ENCODE measurements at regions not wholly inside any gene's neighbourhood (a gene's known extent, or its start where the extent isn't known, plus 50 kb on each side); places are given as distances from the start of the nearest gene placed in this dataset.

DNA sequence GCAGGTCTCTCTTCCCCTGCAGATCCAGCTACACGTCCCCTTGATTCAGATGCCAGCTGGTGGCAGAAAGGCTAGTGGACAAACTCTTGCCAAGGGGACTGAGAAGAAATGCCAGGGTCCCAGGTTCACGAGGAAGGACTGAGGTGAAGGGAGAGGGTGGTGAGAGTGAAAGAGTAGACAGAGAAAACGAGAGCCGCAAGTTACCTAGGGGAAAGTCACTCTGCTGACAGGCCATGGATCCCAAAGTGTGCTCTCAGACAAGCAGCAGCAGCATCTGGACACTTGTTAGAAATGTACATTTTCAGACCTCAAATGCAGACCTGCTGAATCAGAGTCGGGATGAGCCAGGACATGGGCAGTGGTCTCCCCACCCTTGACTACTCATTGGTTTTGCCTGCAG, 192.3 kb downstream of the FGFR2 start:
- DNase-seq = no peak

DNA sequence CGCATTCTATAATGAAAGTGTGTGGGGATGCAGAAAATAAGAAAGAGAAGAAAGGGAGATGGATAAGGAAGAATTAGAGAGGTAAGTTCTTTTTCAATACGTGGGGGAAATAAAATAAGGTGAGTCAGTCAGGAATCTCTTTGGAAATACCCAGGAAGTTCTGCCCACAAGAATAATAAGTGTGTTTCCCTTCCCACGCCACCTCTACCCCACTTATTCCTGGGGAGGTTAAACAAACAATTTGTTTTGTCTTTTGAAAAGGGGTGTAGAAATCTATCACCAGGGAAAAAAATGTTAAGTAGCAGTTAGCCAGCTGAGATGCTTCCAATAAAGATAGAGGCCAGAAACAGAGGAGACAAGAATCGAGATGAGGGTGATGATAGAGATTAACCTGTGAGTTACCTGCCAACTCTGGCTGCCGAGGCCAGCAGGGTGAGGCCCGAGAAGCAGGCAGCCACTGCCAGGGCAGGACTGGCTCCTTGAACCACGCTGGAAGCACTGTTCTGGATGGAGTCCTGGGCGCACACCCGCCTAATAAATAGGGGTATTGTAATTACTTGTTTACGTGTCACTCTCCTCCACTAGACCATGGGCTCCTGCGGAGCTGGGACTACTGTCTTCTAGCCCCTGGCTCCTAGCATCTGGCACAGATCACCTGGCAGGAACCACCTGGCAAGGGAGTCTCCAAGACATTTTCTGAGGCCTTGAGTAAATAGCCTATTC, 191.3 kb downstream of the FGFR2 start:
- no peak for DNase-seq

- no peak for DNase-seq
Measured at GRCh38 chr10:121409466-121410104, 188.7 kb downstream of the FGFR2 start.

GRCh38 chr10:121411004-121411403, 187.2 kb downstream of the FGFR2 start:
- no peak for DNase-seq

GRCh38 chr10:121413951-121414350, 184.3 kb downstream of the FGFR2 start:
- DNase-seq = no peak

DNA sequence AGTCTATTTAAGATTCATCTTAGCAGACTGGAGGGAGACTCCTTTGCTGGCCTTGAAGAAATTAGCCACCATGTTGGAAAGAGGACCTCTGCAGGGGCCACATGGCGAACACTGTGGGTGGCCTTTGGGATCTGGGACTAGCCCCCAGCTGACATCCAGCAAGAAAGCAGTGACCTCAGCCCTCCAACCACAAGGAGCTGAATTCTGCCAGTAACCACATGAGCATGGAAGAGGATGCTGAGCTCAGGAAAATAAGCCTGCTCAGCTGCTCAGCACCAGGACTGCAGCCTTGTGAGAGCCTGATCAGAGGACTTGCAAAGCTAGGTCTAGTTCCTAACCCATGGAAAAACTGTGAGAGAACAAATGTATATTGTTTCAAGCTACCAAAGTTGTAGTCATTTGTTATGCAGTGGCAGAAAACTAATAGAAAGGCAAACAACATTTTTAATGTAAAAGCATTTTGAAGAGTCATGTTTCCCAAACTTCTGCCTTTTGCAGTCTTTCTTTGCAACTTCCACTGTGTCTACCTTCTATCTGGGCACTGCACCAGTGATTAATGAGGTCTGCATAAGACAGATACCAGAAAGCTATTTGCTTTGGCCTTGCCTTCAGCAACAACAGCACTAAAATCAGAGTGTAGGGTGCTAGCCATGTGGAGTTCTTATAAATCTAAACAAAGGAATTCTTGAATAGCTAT, 183.7 kb downstream of the FGFR2 start:
- DNase-seq = no peak

GRCh38 chr10:121415063-121415399, 183.2 kb downstream of the FGFR2 start:
- no peak for DNase-seq

- no peak for DNase-seq
Measured at GRCh38 chr10:121416071-121416470, 182.2 kb downstream of the FGFR2 start.

GRCh38 chr10:121417298-121417697, 180.9 kb downstream of the FGFR2 start:
- no peak for DNase-seq

DNA sequence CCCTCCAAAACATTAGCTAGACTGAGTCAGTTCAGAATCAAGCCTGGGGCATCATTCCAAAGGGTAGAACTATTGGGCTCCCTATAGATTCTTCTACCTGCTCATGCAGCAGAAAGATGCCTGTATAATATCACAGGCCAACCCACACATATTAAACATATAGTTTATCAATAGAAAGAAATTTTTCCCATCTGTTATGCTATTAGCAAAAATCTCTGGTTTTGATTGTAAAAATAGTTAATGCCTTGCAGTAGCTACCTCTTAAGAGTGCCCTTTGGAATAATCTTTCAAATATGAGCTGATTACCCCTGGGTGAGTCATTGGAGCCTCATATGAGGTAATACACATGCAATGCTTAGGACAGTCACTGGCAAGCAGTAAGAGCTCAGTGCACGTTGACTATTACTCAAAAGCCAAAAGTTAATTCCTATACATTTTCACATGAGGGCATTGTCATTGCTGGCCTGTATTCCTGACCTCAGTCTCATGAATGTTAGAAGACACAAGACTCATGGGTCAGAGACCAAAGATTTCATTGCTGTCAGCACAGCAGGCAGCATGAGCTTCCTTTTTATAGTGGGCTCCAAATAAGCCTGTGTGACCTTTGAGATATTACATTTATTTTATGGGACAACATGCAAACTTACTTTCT, 180.0 kb downstream of the FGFR2 start:
- DNase-seq = no peak

- no peak for DNase-seq
Measured at GRCh38 chr10:121420006-121420405, 178.2 kb downstream of the FGFR2 start.

GRCh38 chr10:121422096-121422495, 176.1 kb downstream of the FGFR2 start:
- no peak for DNase-seq

DNA sequence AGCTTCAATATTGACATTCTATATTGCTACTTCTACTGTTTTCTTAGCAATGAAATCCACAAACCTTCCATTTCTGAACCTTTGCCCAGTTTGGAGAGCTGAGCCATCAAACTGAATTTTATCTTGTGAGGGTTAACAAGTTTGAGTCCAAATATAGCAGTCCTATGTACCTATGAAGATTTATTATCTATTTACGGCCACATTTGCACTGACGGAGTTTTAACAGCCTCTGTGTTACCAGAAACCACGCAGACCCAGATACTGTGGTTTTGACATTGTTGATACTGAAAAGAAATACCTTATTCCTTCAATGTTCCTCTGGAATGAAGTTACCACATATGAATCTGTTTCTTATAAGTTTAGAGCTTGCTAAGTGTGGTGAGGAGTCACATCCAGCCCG, 172.6 kb downstream of the FGFR2 start:
- no peak for DNase-seq

DNA sequence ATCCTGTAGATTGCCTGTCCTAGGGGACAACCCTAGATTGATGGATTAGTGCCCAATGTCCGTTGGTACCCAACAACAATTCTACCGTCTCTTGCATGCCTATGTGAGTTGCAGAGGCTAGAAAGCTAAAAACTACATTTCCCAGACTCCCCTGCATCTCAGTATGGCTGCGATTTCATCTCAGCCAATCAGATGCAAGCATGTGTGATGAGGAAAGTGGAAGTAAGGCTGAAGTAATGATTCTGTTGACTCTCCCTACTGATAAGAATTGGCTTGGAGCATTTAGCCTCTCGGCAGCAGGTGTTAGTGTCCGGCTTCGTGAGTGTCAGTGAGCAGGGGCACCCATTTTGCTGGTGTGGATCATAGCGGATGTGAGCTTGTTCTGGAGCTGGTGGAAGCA, 171.9 kb downstream of the FGFR2 start:
- no peak for DNase-seq
